Fibroblast of skin of abdomen (primary cell): ENCODE measurements at regions not wholly inside any gene's neighbourhood (a gene's known extent, or its start where the extent isn't known, plus 50 kb on each side); places are given as distances from the start of the nearest gene placed in this dataset.
"Not testable (repeated sequence)": the region's sequence is repeated elsewhere in the genome, so short reads cannot be mapped to it uniquely, and the experiment has no call there.

Experiments
- DNase-seq: peaks from one replicate; pipeline ENCODE4 v3.0.0-alpha.2; 2013

GRCh38 chr2:222351035-222351434 lies 52.2 kb upstream of the PAX3 start:
- no peak for DNase-seq

- DNase-seq, result no peak
Measured at GRCh38 chr2:222352981-222353380, 54.2 kb upstream of the PAX3 start.

GRCh38 chr2:222353993-222354392 lies 55.2 kb upstream of the PAX3 start:
- DNase-seq, result no peak

- peak; percentile 94 for DNase-seq
Measured at GRCh38 chr2:222355860-222356259, 57.1 kb upstream of the PAX3 start.

- no peak for DNase-seq
Measured at GRCh38 chr2:222357930-222358329, 59.1 kb upstream of the PAX3 start.

GRCh38 chr2:222358876-222359275 lies 60.1 kb upstream of the PAX3 start:
- DNase-seq, result peak; percentile 15

GRCh38 chr2:222360146-222360545 lies 61.3 kb upstream of the PAX3 start:
- no peak for DNase-seq

GRCh38 chr2:222360997-222361396 lies 62.2 kb upstream of the PAX3 start:
- no peak for DNase-seq

- no peak for DNase-seq
Measured at GRCh38 chr2:222361787-222362186, 62.6 kb upstream of the SGPP2 start.

- DNase-seq, result no peak
Measured at GRCh38 chr2:222362336-222362735, 62.0 kb upstream of the SGPP2 start.

GRCh38 chr2:222364285-222364895 lies 60.0 kb upstream of the SGPP2 start:
- peak; percentile 8 for DNase-seq

- DNase-seq, result not testable (repeated sequence)
Measured at GRCh38 chr2:222368280-222368679, 56.1 kb upstream of the SGPP2 start.

- no peak for DNase-seq
Measured at GRCh38 chr2:222372993-222373392, 51.4 kb upstream of the SGPP2 start.
